Upper lobe of left lung (tissue), 4 donors: ENCODE measurements at regions not wholly inside any gene's neighbourhood (a gene's known extent, or its start where the extent isn't known, plus 50 kb on each side); places are given as distances from the start of the nearest gene placed in this dataset.

ENCODE experiments used
- POLR2A ChIP-seq, 4 donors: fragments of 450-650 bp; IDR thresholded peaks; one replicate each; pipeline ENCODE4 v1.5.1; 2016 to 2017; ENCODE audit warnings: antibody characterized with exemption in 4 of 4, mild to moderate bottlenecking in 2 of 4
- TF ChIP-seq, protein P1 (sequence below), 6 experiments: fragments of 450-650 bp in 4 of 6; fragments of 200-600 bp in 2 of 6; sonication (generic) in 2 of 6; IDR thresholded peaks; one replicate each; pipeline ENCODE4 v1.5.1; 2016 to 2019; ENCODE audit warnings: antibody characterized with exemption in 6 of 6

GRCh38 chr5:118126159-118126558 lies 862.2 kb downstream of the DTWD2 start:
- TF ChIP-seq, protein P1, sequence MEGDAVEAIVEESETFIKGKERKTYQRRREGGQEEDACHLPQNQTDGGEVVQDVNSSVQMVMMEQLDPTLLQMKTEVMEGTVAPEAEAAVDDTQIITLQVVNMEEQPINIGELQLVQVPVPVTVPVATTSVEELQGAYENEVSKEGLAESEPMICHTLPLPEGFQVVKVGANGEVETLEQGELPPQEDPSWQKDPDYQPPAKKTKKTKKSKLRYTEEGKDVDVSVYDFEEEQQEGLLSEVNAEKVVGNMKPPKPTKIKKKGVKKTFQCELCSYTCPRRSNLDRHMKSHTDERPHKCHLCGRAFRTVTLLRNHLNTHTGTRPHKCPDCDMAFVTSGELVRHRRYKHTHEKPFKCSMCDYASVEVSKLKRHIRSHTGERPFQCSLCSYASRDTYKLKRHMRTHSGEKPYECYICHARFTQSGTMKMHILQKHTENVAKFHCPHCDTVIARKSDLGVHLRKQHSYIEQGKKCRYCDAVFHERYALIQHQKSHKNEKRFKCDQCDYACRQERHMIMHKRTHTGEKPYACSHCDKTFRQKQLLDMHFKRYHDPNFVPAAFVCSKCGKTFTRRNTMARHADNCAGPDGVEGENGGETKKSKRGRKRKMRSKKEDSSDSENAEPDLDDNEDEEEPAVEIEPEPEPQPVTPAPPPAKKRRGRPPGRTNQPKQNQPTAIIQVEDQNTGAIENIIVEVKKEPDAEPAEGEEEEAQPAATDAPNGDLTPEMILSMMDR (IDR thresholded peaks at IDR 0.05) = no peak
- no peak for TF ChIP-seq POLR2A (IDR thresholded peaks at IDR 0.05)
